ENCODE measurements at regions not wholly inside any gene's neighbourhood (a gene's known extent, or its start where the extent isn't known, plus 50 kb on each side); places are given as distances from the start of the nearest gene placed in this dataset.

DNA sequence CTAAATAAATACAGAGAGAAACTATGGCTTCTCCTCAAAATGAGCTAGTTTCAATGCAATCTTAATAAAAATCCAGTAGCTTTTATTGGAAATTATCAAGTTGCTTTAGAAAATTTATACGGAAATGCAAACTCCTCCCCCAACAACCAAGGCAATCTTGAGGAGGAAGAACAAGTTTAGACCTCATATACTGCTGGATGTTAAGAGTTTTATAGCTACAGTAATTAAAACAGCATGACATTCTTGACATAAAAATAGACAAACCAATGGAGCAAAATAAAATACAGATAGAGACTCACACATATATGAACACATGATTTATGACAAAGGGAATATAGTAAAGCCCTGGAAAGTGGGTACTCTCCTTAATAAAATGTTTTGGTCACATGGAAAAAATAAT lies 368.7 kb downstream of the C12orf75 start:
- TF ChIP-seq, protein P1, sequence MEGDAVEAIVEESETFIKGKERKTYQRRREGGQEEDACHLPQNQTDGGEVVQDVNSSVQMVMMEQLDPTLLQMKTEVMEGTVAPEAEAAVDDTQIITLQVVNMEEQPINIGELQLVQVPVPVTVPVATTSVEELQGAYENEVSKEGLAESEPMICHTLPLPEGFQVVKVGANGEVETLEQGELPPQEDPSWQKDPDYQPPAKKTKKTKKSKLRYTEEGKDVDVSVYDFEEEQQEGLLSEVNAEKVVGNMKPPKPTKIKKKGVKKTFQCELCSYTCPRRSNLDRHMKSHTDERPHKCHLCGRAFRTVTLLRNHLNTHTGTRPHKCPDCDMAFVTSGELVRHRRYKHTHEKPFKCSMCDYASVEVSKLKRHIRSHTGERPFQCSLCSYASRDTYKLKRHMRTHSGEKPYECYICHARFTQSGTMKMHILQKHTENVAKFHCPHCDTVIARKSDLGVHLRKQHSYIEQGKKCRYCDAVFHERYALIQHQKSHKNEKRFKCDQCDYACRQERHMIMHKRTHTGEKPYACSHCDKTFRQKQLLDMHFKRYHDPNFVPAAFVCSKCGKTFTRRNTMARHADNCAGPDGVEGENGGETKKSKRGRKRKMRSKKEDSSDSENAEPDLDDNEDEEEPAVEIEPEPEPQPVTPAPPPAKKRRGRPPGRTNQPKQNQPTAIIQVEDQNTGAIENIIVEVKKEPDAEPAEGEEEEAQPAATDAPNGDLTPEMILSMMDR (IDR thresholded peaks at IDR 0.05; ENCODE audit: insufficient read depth, low read length, poor library complexity, severe bottlenecking), result no peak
- TF ChIP-seq EZH2phosphoT487 (conservative IDR thresholded peaks at IDR 0.05; ENCODE audit: low read length), result no peak
